ENCODE measurements at regions not wholly inside any gene's neighbourhood (a gene's known extent, or its start where the extent isn't known, plus 50 kb on each side); places are given as distances from the start of the nearest gene placed in this dataset.

GRCh38 chr4:115562506-115562905 lies 449.1 kb upstream of the NDST4 start:
- H3K4me2 ChIP-seq (ENCODE audit: low read length, poor library complexity, severe bottlenecking), result no peak overlapping the region
- no peak overlapping the region for H3K4ac ChIP-seq (ENCODE audit: low read depth in 1 of 2, low read length in 2 of 2)
- no peak overlapping the region for H3K23ac ChIP-seq (ENCODE audit: low read length in 2 of 2)
- H3K9me3 ChIP-seq (ENCODE audit: control insufficient read depth, low read length), result no peaks in the 10 kb centered on the region
- no peak overlapping the region for H3K14ac ChIP-seq (ENCODE audit: low read length in 2 of 2)
- no peak overlapping the region for H3K18ac ChIP-seq (ENCODE audit: low read depth in 1 of 2, low read length in 2 of 2)
- H2BK15ac ChIP-seq (ENCODE audit: low read depth, poor library complexity, severe bottlenecking), result no peak overlapping the region
- no peak overlapping the region for H2BK12ac ChIP-seq (ENCODE audit: low read length in 2 of 2)
- no peaks in the 10 kb centered on the region for H3K36me3 ChIP-seq (ENCODE audit: control insufficient read depth in 1 of 2, insufficient read depth in 2 of 2, low read depth in 1 of 2, low read length in 2 of 2)
- no peak for DNase-seq
- no peak overlapping the region for H4K91ac ChIP-seq (ENCODE audit: low read length)
- no peak overlapping the region for H2BK120ac ChIP-seq (ENCODE audit: low read depth, low read length)
- no peak overlapping the region for H2AK5ac ChIP-seq (ENCODE audit: low read length, severe bottlenecking)
- H2AFZ ChIP-seq (ENCODE audit: low read depth, low read length), result no peak overlapping the region
- no peaks in the 10 kb centered on the region for H3K4me1 ChIP-seq (ENCODE audit: control insufficient read depth, insufficient read depth, low read depth, low read length)
- H3K27ac ChIP-seq (ENCODE audit: low read length, poor library complexity, severe bottlenecking), result no peak overlapping the region
- H3K9ac ChIP-seq (ENCODE audit: low read length), result no peak overlapping the region
- no peak overlapping the region for H2BK5ac ChIP-seq (ENCODE audit: low read depth, low read length, poor library complexity, severe bottlenecking)
- WGBS, result 38% methylated on average over 2 of the region's 2 CpGs
- H3K79me1 ChIP-seq (replicated peaks; ENCODE audit: low read length, poor library complexity, severe bottlenecking), result no peaks in the 10 kb centered on the region
- H3K4me3 ChIP-seq (ENCODE audit: insufficient read depth in 1 of 2, low read depth in 1 of 2, low read length in 2 of 2), result no peak overlapping the region
- no peak overlapping the region for H4K8ac ChIP-seq (ENCODE audit: low read length)
- H3K27me3 ChIP-seq (ENCODE audit: control insufficient read depth in 1 of 2, insufficient read depth in 1 of 2, low read length in 2 of 2), result no peaks in the 10 kb centered on the region

GRCh38 chr4:115548123-115548522 lies 434.7 kb upstream of the NDST4 start:
- 63% methylated on average over 1 of the region's 2 CpGs for WGBS
- Histone ChIP-seq H3K14ac (ENCODE audit: low read length in 2 of 2) (no peak overlapping the region), H2AK5ac (ENCODE audit: low read length, severe bottlenecking) (no peak overlapping the region), H3K18ac (ENCODE audit: low read depth in 1 of 2, low read length in 2 of 2) (no peak overlapping the region), H3K4me3 (ENCODE audit: insufficient read depth in 1 of 2, low read depth in 1 of 2, low read length in 2 of 2) (no peak overlapping the region), H2BK120ac (ENCODE audit: low read depth, low read length) (no peak overlapping the region), H3K4ac (ENCODE audit: low read depth in 1 of 2, low read length in 2 of 2) (no peak overlapping the region), H3K27me3 (ENCODE audit: control insufficient read depth in 1 of 2, insufficient read depth in 1 of 2, low read length in 2 of 2) (no peaks in the 10 kb centered on the region), H3K9ac (ENCODE audit: low read length) (no peak overlapping the region), H3K9me3 (ENCODE audit: control insufficient read depth, low read length) (no peaks in the 10 kb centered on the region), H4K91ac (ENCODE audit: low read length) (no peak overlapping the region), H2BK12ac (ENCODE audit: low read length in 2 of 2) (no peak overlapping the region), H3K23ac (ENCODE audit: low read length in 2 of 2) (no peak overlapping the region), H3K79me1 (replicated peaks; ENCODE audit: low read length, poor library complexity, severe bottlenecking) (no peaks in the 10 kb centered on the region), H3K27ac (ENCODE audit: low read length, poor library complexity, severe bottlenecking) (no peak overlapping the region), H3K4me2 (ENCODE audit: low read length, poor library complexity, severe bottlenecking) (no peak overlapping the region), H2AFZ (ENCODE audit: low read depth, low read length) (no peak overlapping the region), H3K4me1 (ENCODE audit: control insufficient read depth, insufficient read depth, low read depth, low read length) (no peaks in the 10 kb centered on the region), H3K36me3 (ENCODE audit: control insufficient read depth in 1 of 2, insufficient read depth in 2 of 2, low read depth in 1 of 2, low read length in 2 of 2) (no peaks in the 10 kb centered on the region), H4K8ac (ENCODE audit: low read length) (no peak overlapping the region), H2BK5ac (ENCODE audit: low read depth, low read length, poor library complexity, severe bottlenecking) (no peak overlapping the region), H2BK15ac (ENCODE audit: low read depth, poor library complexity, severe bottlenecking) (no peak overlapping the region)
- no peak for DNase-seq

- no peaks in the 10 kb centered on the region for H3K27me3 ChIP-seq (ENCODE audit: control insufficient read depth in 1 of 2, insufficient read depth in 1 of 2, low read length in 2 of 2)
Observed at GRCh38 chr4:115537387-115537786, 424.0 kb upstream of the NDST4 start.

GRCh38 chr4:115529126-115529525 lies 415.7 kb upstream of the NDST4 start:
- no peak overlapping the region for H2BK120ac ChIP-seq (ENCODE audit: low read depth, low read length)
- peak; percentile 72 for DNase-seq
- H3K18ac ChIP-seq (ENCODE audit: low read depth in 1 of 2, low read length in 2 of 2), result no peak overlapping the region
- H3K4me2 ChIP-seq (ENCODE audit: low read length, poor library complexity, severe bottlenecking), result no peak overlapping the region
- 17% methylated on average over 1 of the region's 1 CpG for WGBS
- H3K9ac ChIP-seq (ENCODE audit: low read length), result no peak overlapping the region
- no peaks in the 10 kb centered on the region for H3K36me3 ChIP-seq (ENCODE audit: control insufficient read depth in 1 of 2, insufficient read depth in 2 of 2, low read depth in 1 of 2, low read length in 2 of 2)
- H2BK12ac ChIP-seq (ENCODE audit: low read length in 2 of 2), result no peak overlapping the region
- H3K23ac ChIP-seq (ENCODE audit: low read length in 2 of 2), result no peak overlapping the region
- no peak overlapping the region for H2BK15ac ChIP-seq (ENCODE audit: low read depth, poor library complexity, severe bottlenecking)
- H3K4ac ChIP-seq (ENCODE audit: low read depth in 1 of 2, low read length in 2 of 2), result no peak overlapping the region
- no peak overlapping the region for H2BK5ac ChIP-seq (ENCODE audit: low read depth, low read length, poor library complexity, severe bottlenecking)
- no peak overlapping the region for H2AFZ ChIP-seq (ENCODE audit: low read depth, low read length)
- no peak overlapping the region for H3K14ac ChIP-seq (ENCODE audit: low read length in 2 of 2)
- no peaks in the 10 kb centered on the region for H3K4me1 ChIP-seq (ENCODE audit: control insufficient read depth, insufficient read depth, low read depth, low read length)
- H3K9me3 ChIP-seq (ENCODE audit: control insufficient read depth, low read length), result no peaks in the 10 kb centered on the region
- no peak overlapping the region for H4K91ac ChIP-seq (ENCODE audit: low read length)
- H3K27ac ChIP-seq (ENCODE audit: low read length, poor library complexity, severe bottlenecking), result no peak overlapping the region
- H3K27me3 ChIP-seq (ENCODE audit: control insufficient read depth in 1 of 2, insufficient read depth in 1 of 2, low read length in 2 of 2), result no peaks in the 10 kb centered on the region
- H4K8ac ChIP-seq (ENCODE audit: low read length), result no peak overlapping the region
- no peak overlapping the region for H2AK5ac ChIP-seq (ENCODE audit: low read length, severe bottlenecking)
- no peaks in the 10 kb centered on the region for H3K79me1 ChIP-seq (replicated peaks; ENCODE audit: low read length, poor library complexity, severe bottlenecking)
- no peak overlapping the region for H3K4me3 ChIP-seq (ENCODE audit: insufficient read depth in 1 of 2, low read depth in 1 of 2, low read length in 2 of 2)

More at GRCh38 chr4:115537387-115537786, 424.0 kb upstream of the NDST4 start:
- no CpG with 5 or more reads among the region's 2 CpGs for WGBS
- Histone ChIP-seq H3K36me3 (ENCODE audit: control insufficient read depth in 1 of 2, insufficient read depth in 2 of 2, low read depth in 1 of 2, low read length in 2 of 2) (no peaks in the 10 kb centered on the region), H2BK15ac (ENCODE audit: low read depth, poor library complexity, severe bottlenecking) (no peak overlapping the region), H2BK120ac (ENCODE audit: low read depth, low read length) (no peak overlapping the region), H3K4me3 (ENCODE audit: insufficient read depth in 1 of 2, low read depth in 1 of 2, low read length in 2 of 2) (no peak overlapping the region), H3K27ac (ENCODE audit: low read length, poor library complexity, severe bottlenecking) (no peak overlapping the region), H4K8ac (ENCODE audit: low read length) (no peak overlapping the region), H3K4ac (ENCODE audit: low read depth in 1 of 2, low read length in 2 of 2) (no peak overlapping the region), H3K14ac (ENCODE audit: low read length in 2 of 2) (no peak overlapping the region), H3K23ac (ENCODE audit: low read length in 2 of 2) (no peak overlapping the region), H3K9me3 (ENCODE audit: control insufficient read depth, low read length) (no peaks in the 10 kb centered on the region), H3K18ac (ENCODE audit: low read depth in 1 of 2, low read length in 2 of 2) (no peak overlapping the region), H2BK12ac (ENCODE audit: low read length in 2 of 2) (no peak overlapping the region), H2AFZ (ENCODE audit: low read depth, low read length) (no peak overlapping the region), H2AK5ac (ENCODE audit: low read length, severe bottlenecking) (no peak overlapping the region), H3K79me1 (replicated peaks; ENCODE audit: low read length, poor library complexity, severe bottlenecking) (no peaks in the 10 kb centered on the region), H3K4me2 (ENCODE audit: low read length, poor library complexity, severe bottlenecking) (no peak overlapping the region), H3K9ac (ENCODE audit: low read length) (no peak overlapping the region), H2BK5ac (ENCODE audit: low read depth, low read length, poor library complexity, severe bottlenecking) (no peak overlapping the region), H4K91ac (ENCODE audit: low read length) (no peak overlapping the region), H3K4me1 (ENCODE audit: control insufficient read depth, insufficient read depth, low read depth, low read length) (no peaks in the 10 kb centered on the region)
- peak; percentile 12 for DNase-seq
